GM21515 (cell line): ENCODE measurements at regions not wholly inside any gene's neighbourhood (a gene's known extent, or its start where the extent isn't known, plus 50 kb on each side); places are given as distances from the start of the nearest gene placed in this dataset.
"Not testable (repeated sequence)": the region's sequence is repeated elsewhere in the genome, so short reads cannot be mapped to it uniquely, and the experiment has no call there.

Experiments used
- ATAC-seq: cut with Tn5 transposase; IDR thresholded peaks from one replicate; pipeline ENCODE4 v1.9.1; 2021; ENCODE audit not compliant: unreplicated experiment

- no peak for ATAC-seq
These were observed 311.7 kb downstream of the HIVEP2 start for GRCh38 chr6:142633317-142633716.

DNA sequence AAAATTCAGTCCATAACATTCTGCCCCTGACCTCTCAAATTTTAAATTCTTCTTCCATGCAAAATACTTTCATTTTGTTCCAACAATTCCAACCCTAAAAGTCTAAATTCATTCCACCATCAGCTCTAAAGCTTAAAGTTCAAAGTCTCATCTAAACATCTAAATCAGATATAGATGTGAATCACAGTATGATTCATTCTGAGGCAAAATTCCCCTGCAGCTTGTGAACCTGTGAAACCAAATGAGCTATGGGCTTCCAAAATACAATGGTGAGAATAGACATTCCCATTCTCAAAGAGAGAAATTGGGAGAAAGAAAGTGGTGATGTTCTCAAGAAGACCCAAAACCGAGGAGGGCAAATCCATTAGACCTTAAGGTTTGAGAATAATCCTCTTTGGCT lies 309.8 kb downstream of the HIVEP2 start:
- no peak for ATAC-seq

GRCh38 chr6:142637624-142638351 lies 307.2 kb downstream of the HIVEP2 start:
- ATAC-seq = no peak

GRCh38 chr6:142642651-142643050 lies 302.3 kb downstream of the HIVEP2 start:
- no peak for ATAC-seq

DNA sequence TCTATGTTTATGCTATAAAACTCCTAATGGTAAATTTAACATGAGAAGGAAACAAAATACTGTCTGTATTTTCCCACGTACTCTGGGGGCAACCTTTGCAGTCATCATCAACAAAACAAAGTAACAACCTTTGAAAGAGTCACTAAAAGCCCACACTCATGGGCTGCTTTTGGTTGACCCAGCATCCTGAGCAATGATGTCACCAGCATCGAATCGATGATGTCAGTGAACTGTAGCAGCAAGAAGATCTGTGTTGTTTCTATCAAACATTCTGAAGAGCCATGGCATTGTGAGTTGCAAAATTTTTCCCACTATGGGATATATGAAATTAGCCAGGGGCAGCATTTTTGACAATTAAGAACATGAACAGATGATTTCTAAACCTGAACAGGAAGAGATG lies 300.1 kb downstream of the HIVEP2 start:
- ATAC-seq = no peak

DNA sequence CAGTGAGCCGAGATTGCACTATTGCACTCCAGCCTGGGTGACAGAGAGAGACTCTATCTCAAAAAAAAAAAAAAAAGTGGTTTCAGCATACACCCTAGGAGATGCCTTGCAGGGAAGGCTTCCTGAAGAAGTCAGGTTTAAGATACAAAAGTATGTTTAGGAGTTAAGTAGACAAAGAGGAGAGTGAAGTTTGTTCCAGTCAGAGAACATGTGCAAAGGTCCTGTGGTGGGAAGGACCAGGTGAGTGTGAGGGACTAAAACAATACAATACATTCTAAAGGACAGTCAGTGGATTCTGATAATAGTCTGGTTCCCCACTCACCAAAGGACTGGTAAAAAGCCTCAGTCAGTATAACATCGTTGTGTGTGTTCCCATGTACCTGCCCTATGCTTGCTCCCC lies 299.3 kb downstream of the HIVEP2 start:
- no peak for ATAC-seq

DNA sequence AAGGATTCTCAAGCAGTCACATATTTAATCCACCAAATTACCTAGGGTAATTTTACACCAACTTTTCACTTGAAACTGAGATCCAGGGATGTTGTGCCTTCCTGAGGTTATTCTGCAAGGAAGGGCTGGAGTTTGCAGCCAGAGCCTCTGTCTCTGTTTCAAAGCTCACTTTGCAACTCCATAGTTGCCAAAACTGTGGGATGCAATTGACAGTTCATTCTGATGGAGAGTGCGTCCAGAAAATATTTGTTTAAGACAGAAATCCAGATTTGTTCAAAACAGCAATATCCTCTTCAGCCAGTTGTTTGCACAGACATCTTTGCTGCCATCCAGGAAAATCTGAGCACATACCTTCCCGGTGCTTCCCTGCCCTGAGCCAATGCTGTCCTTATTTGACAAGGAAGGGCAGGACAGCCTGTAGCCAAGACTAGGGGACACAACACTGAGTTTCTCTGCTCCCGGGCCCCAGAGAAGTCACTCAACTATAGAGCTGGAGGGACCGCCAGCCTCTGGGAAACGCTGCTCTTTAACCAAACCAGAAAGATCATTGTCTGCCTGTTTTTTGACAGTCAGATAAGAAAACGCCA lies 297.4 kb downstream of the HIVEP2 start:
- no peak for ATAC-seq

DNA sequence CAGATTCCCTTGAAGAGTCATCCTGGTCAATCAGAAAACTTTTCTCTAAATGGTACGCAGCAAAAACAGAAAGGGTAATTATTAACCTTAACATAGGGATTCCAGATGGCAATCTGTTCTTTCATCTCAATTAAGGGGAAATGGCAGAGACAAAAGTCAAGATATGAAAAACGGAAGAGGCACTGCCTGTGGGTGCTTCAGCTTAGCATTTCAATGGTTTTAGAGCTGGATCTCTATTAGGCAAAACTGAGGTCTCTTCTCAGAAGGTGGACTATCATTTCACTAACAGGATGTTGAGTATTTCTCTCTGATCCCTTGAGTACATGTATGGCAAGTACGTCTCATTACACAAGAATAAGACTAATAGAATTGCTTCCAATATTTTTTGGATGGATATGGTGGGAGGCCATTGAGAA lies 296.9 kb downstream of the HIVEP2 start:
- ATAC-seq = no peak

- no peak for ATAC-seq
These were observed 296.4 kb downstream of the HIVEP2 start for GRCh38 chr6:142648526-142648925.

DNA sequence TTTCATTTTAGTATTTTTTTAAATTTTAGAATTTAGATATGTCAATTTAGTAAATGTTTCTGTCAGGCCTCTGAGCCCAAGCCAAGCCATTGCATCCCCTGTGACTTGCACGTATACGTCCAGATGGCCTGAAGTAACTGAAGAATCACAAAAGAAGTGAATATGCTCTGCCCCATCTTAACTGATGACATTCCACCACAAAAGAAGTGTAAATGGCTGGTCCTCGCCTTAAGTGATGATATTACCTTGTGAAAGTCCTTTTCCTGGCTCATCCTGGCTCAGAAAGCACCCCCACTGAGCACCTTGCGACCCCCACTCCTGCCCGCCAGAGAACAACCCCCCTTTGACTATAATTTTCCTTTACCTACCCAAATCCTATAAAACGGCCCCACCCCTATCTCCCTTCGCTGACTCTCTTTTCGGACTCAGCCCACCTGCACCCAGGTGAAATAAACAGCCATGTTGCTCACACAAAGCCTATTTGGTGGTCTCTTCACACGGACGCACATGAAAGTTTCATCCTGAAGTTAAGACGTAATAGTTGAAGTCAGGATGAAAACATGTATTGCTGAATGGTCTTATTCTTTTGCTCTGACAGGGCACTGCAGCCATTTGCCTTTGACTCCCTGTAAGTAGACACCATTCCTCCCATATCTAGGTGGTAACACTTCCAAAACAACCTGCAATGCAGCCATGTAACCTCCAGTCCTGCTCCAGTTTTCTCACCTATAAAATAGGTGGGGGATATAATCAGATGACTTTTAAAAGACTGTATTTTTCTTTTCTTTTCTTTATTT lies 295.3 kb downstream of the HIVEP2 start:
- not testable (repeated sequence) for ATAC-seq

DNA sequence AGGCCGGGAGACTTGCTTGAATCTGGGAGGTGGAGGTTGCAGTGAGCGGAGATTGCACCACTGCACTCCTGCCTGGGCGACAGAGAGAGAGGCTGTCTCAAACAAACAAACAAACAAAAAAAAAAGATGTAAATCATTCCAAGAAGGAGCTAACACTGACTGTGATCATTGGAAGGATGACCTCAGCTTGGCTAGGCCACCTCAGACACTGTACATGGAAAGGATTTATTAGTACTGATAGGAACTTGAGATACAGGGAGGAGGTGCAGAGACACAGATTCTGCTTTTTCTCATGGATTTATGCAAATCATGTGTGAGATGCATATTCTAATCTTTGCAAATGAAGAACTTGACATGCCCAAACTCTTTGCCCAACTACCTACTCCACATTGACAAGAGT lies 293.6 kb downstream of the HIVEP2 start:
- ATAC-seq = no peak

DNA sequence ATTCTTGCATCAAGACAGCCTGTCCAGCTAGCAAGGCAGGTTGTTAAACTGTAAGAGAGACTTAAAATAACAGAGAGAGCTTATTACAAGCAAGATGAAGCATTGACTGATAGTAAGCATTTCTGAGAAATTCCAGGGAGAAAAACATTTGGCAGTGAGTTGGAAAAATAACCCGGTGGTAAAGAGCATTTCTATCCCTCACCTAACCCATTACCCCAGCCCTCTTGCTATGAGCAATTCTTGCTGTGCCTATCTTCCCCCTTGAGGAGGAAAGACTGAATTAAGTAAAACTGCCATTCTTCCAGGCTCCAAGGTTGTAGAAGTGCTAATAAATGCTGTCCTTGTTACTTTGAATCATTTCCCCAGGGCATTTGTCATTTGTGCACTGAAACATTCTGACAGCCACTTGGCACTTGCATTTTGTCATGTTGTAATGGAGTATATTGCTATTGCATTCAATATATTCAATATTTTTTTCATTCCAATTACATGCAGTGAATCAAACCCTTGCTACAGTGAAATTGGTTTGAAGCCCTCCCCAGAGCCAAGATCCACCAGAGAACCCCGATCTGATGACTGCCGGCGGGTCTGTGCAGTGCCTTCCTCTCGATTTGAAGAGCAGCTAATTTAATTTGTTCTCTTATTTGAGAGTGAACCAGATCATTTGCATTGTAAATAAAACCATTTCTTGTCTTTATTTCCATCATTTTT lies 291.1 kb downstream of the HIVEP2 start:
- no peak for ATAC-seq

DNA sequence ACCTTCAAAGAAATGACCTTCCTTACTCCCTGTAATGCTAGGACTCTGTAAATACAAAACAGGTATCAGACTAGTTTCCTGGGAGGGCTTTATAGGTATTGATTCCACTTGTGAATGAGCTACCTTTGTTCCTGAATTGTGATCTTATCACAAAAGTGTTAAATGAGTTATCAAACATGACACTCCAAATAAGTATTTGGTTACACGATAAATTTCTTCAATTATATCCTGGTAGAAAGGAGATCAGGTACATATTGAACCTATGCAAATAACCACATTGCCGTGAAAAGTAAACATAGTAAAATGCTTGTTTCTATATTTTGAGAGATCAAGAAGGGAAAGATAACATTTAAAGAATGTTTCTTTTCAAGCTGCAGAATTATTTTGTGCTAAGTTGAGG lies 285.3 kb downstream of the HIVEP2 start:
- no peak for ATAC-seq

- no peak for ATAC-seq
These were observed 279.6 kb downstream of the HIVEP2 start for GRCh38 chr6:142665393-142665792.

DNA sequence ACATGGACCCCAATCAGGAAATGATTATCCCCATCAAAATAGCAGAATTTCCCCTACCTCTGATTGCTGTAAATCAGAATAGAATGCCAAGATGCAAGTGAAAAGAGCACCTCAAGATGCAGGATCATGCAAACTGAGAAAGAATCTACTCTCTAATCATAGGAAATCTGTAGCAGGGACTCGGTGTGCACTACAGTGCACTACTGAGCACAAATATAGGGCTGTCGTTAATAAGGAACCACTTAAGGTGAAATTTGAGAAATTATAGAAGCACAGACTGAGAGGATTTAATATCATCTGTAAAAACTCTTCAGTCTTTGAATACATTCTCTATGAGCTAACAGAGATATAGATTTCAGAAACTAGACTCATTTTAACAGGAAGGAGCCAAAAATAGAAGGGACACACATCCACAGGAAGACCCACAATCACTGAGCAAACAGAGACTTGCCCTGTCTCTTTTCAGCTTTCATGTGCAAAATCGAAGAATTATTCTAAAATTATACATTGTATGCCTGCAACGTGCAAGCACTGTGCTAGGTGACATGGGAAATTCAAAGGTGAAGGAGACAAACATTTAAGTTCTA lies 278.3 kb downstream of the HIVEP2 start:
- ATAC-seq = no peak

GRCh38 chr6:142669471-142670351 lies 275.3 kb downstream of the HIVEP2 start:
- ATAC-seq = no peak

- peak; percentile 75 for ATAC-seq
These were observed 273.2 kb downstream of the HIVEP2 start for GRCh38 chr6:142671791-142672190.

- ATAC-seq = no peak
These were observed 269.5 kb downstream of the HIVEP2 start for GRCh38 chr6:142675517-142675916.

DNA sequence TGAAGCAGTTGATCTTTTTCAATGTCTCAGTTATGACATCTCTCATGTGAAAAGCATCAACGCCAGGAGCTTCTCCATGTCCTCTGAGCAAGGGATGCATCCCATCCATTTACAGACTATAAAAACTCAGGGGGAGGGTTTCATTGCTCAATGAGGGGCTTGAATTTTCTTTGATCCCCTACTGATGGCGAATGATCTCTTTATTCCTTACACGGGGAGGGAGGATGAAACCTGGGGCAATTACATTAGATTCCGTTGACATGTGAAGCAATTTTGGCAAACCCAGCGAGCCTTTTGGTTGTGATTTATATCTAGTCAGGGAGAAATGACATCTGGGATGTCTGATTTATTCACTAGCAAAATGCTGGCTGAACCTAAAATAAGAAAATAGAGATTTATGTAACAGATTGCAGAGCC lies 268.9 kb downstream of the HIVEP2 start:
- no peak for ATAC-seq

- ATAC-seq = no peak
These were observed 268.3 kb downstream of the HIVEP2 start for GRCh38 chr6:142676647-142677192.
